NCI-H82 treated with DMSO at 0.1 percent for 48 hours (cell line): ENCODE measurements at regions not wholly inside any gene's neighbourhood (a gene's known extent, or its start where the extent isn't known, plus 50 kb on each side); places are given as distances from the start of the nearest gene placed in this dataset.

Experiments used
- DNase-seq: peaks from one replicate; lab custom pipeline; 2025; ENCODE audit not compliant: unreplicated experiment; lab: John Stamatoyannopoulos, UW

GRCh38 chrX:16440446-16440845 lies 209.5 kb upstream of the S100G start:
- no peak for DNase-seq

GRCh38 chrX:16444353-16444752 lies 205.6 kb upstream of the S100G start:
- no peak for DNase-seq

- DNase-seq, result no peak
Observed at GRCh38 chrX:16445166-16445752, 204.7 kb upstream of the S100G start.

GRCh38 chrX:16451334-16451733 lies 198.6 kb upstream of the S100G start:
- no peak for DNase-seq

- no peak for DNase-seq
Observed at GRCh38 chrX:16454926-16455325, 195.0 kb upstream of the S100G start.

- no peak for DNase-seq
Observed at GRCh38 chrX:16457239-16457638, 192.7 kb upstream of the S100G start.

GRCh38 chrX:16458208-16458607 lies 191.8 kb upstream of the S100G start:
- no peak for DNase-seq

GRCh38 chrX:16459008-16459407 lies 190.9 kb upstream of the S100G start:
- DNase-seq, result no peak

GRCh38 chrX:16461968-16462367 lies 188.0 kb upstream of the S100G start:
- no peak for DNase-seq

- DNase-seq, result no peak
Observed at GRCh38 chrX:16462912-16463311, 187.0 kb upstream of the S100G start.

- no peak for DNase-seq
Observed at GRCh38 chrX:16464369-16464768, 185.6 kb upstream of the S100G start.

GRCh38 chrX:16465081-16465876 lies 184.7 kb upstream of the S100G start:
- no peak for DNase-seq

GRCh38 chrX:16466640-16467432 lies 183.1 kb upstream of the S100G start:
- DNase-seq, result no peak

GRCh38 chrX:16469870-16470269 lies 180.1 kb upstream of the S100G start:
- DNase-seq, result no peak

- DNase-seq, result no peak
Observed at GRCh38 chrX:16472345-16472744, 177.6 kb upstream of the S100G start.

- DNase-seq, result no peak
Observed at GRCh38 chrX:16474511-16474910, 175.4 kb upstream of the S100G start.

- no peak for DNase-seq
Observed at GRCh38 chrX:16476009-16476408, 173.9 kb upstream of the S100G start.

- DNase-seq, result no peak
Observed at GRCh38 chrX:16476692-16477091, 173.3 kb upstream of the S100G start.

GRCh38 chrX:16479206-16479869 lies 170.6 kb upstream of the S100G start:
- DNase-seq, result no peak

- no peak for DNase-seq
Observed at GRCh38 chrX:16480049-16480448, 169.9 kb upstream of the S100G start.

GRCh38 chrX:16484338-16484737 lies 165.6 kb upstream of the S100G start:
- DNase-seq, result no peak
